ENCODE measurements at regions not wholly inside any gene's neighbourhood (a gene's known extent, or its start where the extent isn't known, plus 50 kb on each side); places are given as distances from the start of the nearest gene placed in this dataset.

DNA sequence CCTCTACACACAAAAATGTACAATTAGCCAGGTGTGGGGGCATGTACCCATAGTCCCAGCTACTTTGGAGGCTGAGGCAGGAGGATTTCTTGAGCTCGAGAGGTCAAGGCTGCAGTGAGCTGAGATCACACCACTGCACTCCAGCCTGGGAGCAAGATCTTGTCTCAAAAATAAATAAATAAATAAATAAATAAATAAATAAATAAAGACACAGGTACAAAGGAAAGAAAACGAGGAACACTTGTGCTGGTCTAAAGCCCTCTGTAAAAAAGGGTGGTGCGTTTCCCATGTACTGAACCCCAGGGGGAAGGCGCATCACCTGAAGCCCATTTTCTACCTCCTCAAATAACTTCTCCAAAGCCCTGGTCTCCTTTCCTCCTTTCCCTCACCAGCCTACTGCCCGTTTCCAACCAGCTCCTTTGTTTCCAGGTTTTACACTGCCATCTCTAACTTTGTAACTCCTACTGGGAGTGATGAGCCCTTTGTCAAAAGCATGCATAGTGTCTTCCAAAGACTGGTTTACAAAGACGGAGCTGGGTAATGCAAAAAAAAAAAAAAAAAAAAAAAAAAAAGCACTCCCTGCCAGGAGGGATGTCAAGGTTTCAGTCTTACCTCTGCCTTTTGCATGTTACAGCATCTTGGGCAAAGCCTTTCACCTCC, 81.5 kb upstream of the SOX4 start:
- DNase-seq (ENCODE audit: extremely low spot score in 2 of 2): no peak

DNA sequence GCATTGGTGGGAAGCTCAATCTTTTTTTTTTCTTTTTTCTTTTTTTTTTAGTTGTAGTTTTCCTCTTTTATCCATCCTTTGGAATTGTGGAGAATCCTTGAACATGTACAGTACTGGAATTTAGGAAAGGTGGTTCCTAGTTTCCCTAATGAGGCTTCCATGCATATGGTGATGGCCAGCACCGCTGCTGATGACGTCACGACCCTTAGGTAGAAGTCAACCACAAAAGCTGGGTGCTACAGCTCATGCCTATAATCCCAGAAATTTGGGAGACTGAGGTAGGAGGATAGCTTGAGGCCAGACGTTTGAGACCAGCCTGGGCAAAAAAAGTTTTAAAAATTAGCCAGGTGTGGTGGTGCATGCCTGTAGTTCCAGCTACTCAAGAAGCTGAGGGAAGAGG, 79.3 kb upstream of the SOX4 start:
- Histone ChIP-seq H3K9me3 (no peaks in the 10 kb centered on the region), H3K4me3 (no peak overlapping the region), H3K4me1 (no peaks in the 10 kb centered on the region), H3K27ac (no peak overlapping the region), H3K27me3 (no peaks in the 10 kb centered on the region), H3K36me3 (no peaks in the 10 kb centered on the region)
- no peak for TF ChIP-seq POLR2AphosphoS5 (IDR thresholded peaks at IDR 0.05; ENCODE audit: insufficient read depth in 1 of 2, low read depth in 1 of 2)
- no peak for TF ChIP-seq POLR2A (IDR thresholded peaks at IDR 0.05)
- TF ChIP-seq, protein P1, sequence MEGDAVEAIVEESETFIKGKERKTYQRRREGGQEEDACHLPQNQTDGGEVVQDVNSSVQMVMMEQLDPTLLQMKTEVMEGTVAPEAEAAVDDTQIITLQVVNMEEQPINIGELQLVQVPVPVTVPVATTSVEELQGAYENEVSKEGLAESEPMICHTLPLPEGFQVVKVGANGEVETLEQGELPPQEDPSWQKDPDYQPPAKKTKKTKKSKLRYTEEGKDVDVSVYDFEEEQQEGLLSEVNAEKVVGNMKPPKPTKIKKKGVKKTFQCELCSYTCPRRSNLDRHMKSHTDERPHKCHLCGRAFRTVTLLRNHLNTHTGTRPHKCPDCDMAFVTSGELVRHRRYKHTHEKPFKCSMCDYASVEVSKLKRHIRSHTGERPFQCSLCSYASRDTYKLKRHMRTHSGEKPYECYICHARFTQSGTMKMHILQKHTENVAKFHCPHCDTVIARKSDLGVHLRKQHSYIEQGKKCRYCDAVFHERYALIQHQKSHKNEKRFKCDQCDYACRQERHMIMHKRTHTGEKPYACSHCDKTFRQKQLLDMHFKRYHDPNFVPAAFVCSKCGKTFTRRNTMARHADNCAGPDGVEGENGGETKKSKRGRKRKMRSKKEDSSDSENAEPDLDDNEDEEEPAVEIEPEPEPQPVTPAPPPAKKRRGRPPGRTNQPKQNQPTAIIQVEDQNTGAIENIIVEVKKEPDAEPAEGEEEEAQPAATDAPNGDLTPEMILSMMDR (IDR thresholded peaks at IDR 0.05): no peak
- DNase-seq (ENCODE audit: extremely low spot score in 2 of 2): no peak
- intact Hi-C loops (cut with DNase I): no loop called here

More for the DNA sequence above, 81.5 kb upstream of the SOX4 start:
- no peaks in the 10 kb centered on the region for H3K9me3 ChIP-seq
- TF ChIP-seq POLR2AphosphoS5 (IDR thresholded peaks at IDR 0.05; ENCODE audit: insufficient read depth in 1 of 2, low read depth in 1 of 2) (no peak), POLR2A (IDR thresholded peaks at IDR 0.05) (no peak)
- TF ChIP-seq, protein P1 (IDR thresholded peaks at IDR 0.05): no peak
- H3K4me3 ChIP-seq: no peak overlapping the region
- no peaks in the 10 kb centered on the region for H3K27me3 ChIP-seq
- no peak overlapping the region for H3K27ac ChIP-seq
- no peaks in the 10 kb centered on the region for H3K4me1 ChIP-seq
- H3K36me3 ChIP-seq: no peaks in the 10 kb centered on the region
- intact Hi-C loops (cut with DNase I): no loop called here

DNA sequence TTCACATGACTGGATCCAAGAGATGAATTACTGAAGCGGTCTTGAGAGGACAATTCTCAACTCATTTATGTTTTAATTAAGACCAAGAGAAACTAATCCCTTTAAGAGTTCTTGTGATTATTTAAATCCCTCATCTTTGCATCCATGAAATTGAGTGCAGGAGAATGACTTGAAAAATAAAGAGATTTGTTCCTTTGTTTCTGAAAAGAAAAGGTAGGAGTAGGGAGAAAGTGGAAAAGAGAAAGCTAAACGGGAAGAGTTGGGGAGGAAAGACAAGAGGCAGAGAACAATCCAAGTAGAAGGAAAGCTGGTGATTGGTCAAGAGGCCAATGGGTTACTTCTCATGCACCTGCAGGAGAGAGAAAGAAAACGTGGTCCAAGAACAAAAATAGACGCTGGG, 75.2 kb upstream of the SOX4 start:
- TF ChIP-seq, protein P1 (IDR thresholded peaks at IDR 0.05): no peak
- TF ChIP-seq POLR2A (IDR thresholded peaks at IDR 0.05) (no peak), POLR2AphosphoS5 (IDR thresholded peaks at IDR 0.05; ENCODE audit: insufficient read depth in 1 of 2, low read depth in 1 of 2) (no peak)
- Histone ChIP-seq H3K36me3 (no peaks in the 10 kb centered on the region), H3K4me3 (no peak overlapping the region), H3K27me3 (no peaks in the 10 kb centered on the region), H3K4me1 (no peaks in the 10 kb centered on the region), H3K27ac (no peak overlapping the region), H3K9me3 (no peaks in the 10 kb centered on the region)
- DNase-seq (ENCODE audit: extremely low spot score in 2 of 2): no peak
- intact Hi-C loops (cut with DNase I): no loop called here

DNA sequence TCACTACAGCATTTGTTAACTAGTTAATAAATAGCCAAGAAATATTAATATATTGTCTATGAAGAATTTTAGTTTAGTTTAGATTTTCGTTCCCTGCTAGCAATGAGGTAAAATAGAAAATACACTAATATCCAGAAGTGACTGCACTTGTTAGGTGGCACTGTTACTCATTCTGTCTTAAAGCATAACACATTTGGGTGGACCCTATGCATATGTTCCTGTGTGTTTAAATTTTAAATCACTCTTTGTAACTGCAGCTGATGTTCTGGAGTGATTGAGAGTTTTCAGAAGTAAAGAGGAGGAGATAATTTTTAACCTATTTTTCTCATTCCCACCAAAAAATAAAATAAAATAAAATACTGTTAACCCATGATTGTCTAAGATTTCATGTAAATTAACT, 73.9 kb upstream of the SOX4 start:
- no peaks in the 10 kb centered on the region for H3K36me3 ChIP-seq
- H3K4me1 ChIP-seq: no peaks in the 10 kb centered on the region
- intact Hi-C loops (cut with DNase I): no loop called here
- no peak overlapping the region for H3K4me3 ChIP-seq
- no peak overlapping the region for H3K27ac ChIP-seq
- no peak for DNase-seq (ENCODE audit: extremely low spot score in 2 of 2)
- H3K27me3 ChIP-seq: no peaks in the 10 kb centered on the region
- no peaks in the 10 kb centered on the region for H3K9me3 ChIP-seq
- TF ChIP-seq POLR2A (IDR thresholded peaks at IDR 0.05) (no peak), POLR2AphosphoS5 (IDR thresholded peaks at IDR 0.05; ENCODE audit: insufficient read depth in 1 of 2, low read depth in 1 of 2) (no peak)
- TF ChIP-seq, protein P1 (IDR thresholded peaks at IDR 0.05): no peak

DNA sequence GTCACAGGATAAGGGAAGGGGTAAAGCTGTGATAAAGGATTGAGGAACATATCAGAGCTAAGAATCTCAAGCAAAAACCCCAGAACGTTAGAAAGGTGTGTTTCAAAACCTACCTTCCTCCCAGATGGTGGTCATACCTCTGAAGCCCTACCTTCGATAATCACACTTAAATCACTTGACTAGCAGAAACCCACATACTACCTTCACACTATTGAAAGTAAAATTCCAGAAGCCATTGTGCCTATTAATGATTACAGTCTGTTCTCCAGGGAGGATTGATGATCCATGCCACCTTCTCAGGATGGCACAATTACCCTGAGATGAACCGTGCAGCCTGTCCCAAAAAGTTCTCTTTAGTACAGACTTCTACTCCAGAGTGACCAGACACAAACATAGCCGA, 72.3 kb upstream of the SOX4 start:
- H3K27ac ChIP-seq: no peak overlapping the region
- H3K36me3 ChIP-seq: no peaks in the 10 kb centered on the region
- H3K4me1 ChIP-seq: no peaks in the 10 kb centered on the region
- no peaks in the 10 kb centered on the region for H3K27me3 ChIP-seq
- TF ChIP-seq, protein P1 (IDR thresholded peaks at IDR 0.05): no peak
- no peak for TF ChIP-seq POLR2A (IDR thresholded peaks at IDR 0.05)
- TF ChIP-seq POLR2AphosphoS5 (IDR thresholded peaks at IDR 0.05; ENCODE audit: insufficient read depth in 1 of 2, low read depth in 1 of 2): no peak
- H3K4me3 ChIP-seq: no peak overlapping the region
- intact Hi-C loops (cut with DNase I): no loop called here
- DNase-seq (ENCODE audit: extremely low spot score in 2 of 2): no peak
- no peaks in the 10 kb centered on the region for H3K9me3 ChIP-seq
